NCI-H2196 (cell line): ENCODE measurements at regions not wholly inside any gene's neighbourhood (a gene's known extent, or its start where the extent isn't known, plus 50 kb on each side); places are given as distances from the start of the nearest gene placed in this dataset.

Experiments used
- DNase-seq: peaks from one replicate; lab custom pipeline; 2025; ENCODE audit not compliant: unreplicated experiment; lab: John Stamatoyannopoulos, UW

- no peak for DNase-seq
These were observed 253.7 kb upstream of the TGFBR2 start for GRCh38 chr3:30352410-30353318.

DNA sequence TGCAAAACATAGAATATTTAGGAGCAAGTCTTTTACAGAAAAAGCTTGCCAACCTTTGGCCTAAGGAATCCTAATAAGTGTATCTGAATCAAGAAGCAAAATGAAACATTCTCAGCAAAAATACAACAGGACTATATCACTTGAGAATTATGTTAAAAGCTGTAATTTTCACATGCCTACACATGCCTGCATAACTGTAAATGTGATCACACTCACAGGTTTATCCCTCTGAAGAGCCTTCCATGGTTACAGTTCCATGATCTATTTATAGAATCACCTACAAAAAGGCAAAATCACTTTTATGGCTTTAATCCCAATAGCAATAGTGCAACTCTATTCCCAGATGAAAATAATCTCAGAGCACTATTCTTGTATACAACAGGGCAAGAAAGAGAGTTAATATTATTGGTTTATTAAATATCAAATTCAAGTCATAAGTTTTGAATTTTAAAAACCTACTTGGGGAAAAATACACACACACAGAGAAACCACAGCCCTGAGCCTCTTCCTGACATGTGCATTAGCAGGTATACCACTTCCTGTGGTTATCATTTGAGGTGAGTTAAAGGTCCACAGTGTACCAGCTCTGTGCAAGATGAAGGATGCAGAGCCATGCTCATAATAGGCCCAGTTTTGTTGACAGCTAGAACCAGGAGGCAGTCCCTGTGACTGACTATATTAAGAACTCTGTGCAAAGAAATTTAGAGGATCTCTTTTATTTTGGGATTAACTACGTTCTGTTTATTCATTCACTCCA lies 252.5 kb upstream of the TGFBR2 start:
- no peak for DNase-seq

- DNase-seq: no peak
These were observed 251.9 kb upstream of the TGFBR2 start for GRCh38 chr3:30354513-30354912.

GRCh38 chr3:30354972-30355371 lies 251.4 kb upstream of the TGFBR2 start:
- DNase-seq: peak; percentile 25

GRCh38 chr3:30355622-30356021 lies 250.8 kb upstream of the TGFBR2 start:
- DNase-seq: no peak

GRCh38 chr3:30356866-30357753 lies 249.3 kb upstream of the TGFBR2 start:
- no peak for DNase-seq

GRCh38 chr3:30357897-30358296 lies 248.5 kb upstream of the TGFBR2 start:
- DNase-seq: no peak

GRCh38 chr3:30358871-30359270 lies 247.5 kb upstream of the TGFBR2 start:
- DNase-seq: no peak

GRCh38 chr3:30368978-30369377 lies 237.4 kb upstream of the TGFBR2 start:
- no peak for DNase-seq

GRCh38 chr3:30370681-30371271 lies 235.6 kb upstream of the TGFBR2 start:
- DNase-seq: no peak

GRCh38 chr3:30372837-30373236 lies 233.6 kb upstream of the TGFBR2 start:
- DNase-seq: no peak

- DNase-seq: no peak
These were observed 221.8 kb upstream of the TGFBR2 start for GRCh38 chr3:30384546-30385072.

- no peak for DNase-seq
These were observed 213.3 kb upstream of the TGFBR2 start for GRCh38 chr3:30393079-30393478.

DNA sequence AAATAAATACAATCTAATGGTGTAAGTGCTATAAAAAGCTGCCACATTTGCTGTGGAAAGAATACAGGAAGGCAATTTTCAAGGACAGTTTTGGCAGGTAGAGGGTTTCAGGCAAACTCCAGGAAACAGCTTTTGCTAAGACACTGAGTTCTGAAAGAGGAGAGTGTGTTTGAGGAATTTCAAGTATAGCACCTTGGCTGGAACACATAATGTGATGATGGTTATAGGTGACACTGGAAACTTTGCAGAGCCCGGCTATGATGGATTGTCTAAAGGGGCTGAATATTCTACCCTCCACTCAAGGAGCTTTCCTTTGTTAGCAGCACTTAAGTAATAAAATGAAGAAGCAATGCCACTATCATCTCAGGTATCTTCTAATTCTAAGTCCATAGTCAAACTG lies 209.4 kb upstream of the TGFBR2 start:
- DNase-seq: no peak

DNA sequence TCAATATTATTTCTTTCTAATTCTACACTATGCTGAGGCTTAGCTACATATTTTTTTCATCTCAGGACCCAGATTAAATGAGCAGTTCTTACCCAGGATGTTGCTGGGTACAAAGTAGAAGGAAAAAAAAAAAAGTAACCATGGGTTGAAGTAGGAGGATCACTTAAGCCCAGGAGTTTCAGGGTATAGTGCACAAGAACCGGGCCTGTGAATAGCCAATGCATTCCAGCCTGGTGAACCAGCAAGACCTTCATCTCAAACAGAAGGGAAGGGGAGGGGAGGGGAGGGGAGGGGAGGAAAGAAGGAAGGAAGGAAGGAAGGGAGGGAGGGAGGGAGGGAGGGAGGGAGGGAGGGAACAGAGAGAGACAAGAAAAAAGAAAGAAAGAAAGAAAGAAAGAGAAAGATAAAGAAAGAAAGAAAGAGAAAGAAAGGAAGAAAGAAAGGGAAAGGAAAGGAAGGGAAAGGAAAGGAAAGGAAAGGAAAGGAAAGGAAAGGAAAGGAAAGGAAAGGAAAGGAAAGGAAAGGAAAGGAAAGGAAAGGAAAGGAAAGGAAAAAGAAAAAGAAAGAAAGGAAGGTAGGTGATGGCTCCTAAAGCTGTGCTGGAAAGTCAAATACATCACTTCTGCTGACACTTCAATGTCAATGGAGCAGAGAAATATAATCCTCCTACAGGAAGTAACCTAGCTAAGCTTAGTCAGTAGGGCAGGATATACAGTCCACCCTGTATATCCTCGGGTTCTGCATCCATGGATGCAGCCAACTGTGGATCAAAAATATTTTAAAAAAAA lies 206.8 kb upstream of the TGFBR2 start:
- DNase-seq: no peak

- no peak for DNase-seq
These were observed 205.5 kb upstream of the TGFBR2 start for GRCh38 chr3:30400926-30401325.

- DNase-seq: no peak
These were observed 204.4 kb upstream of the TGFBR2 start for GRCh38 chr3:30401971-30402370.

GRCh38 chr3:30407651-30408050 lies 198.8 kb upstream of the TGFBR2 start:
- DNase-seq: no peak

DNA sequence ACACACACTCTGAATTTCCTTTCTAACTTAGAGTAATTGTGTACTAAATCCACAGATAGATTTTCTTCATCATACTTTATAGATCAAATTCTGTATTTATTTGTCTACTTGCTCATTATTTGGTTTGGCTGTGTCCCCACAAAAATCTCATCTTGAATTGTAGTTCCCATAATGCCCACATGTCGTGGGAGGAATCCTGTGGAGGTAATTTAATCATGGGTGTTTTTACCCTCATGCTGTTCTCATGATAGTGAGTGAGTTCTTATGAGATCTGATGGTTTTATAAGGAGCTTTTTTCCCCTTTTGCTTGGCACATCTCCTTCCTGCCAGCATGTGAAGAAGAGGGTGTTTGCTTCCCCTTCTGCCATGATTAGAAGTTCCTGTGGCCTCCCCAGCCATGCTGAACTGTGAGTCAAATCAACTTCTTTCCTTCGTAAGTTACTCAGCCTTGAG lies 198.3 kb upstream of the TGFBR2 start:
- no peak for DNase-seq

DNA sequence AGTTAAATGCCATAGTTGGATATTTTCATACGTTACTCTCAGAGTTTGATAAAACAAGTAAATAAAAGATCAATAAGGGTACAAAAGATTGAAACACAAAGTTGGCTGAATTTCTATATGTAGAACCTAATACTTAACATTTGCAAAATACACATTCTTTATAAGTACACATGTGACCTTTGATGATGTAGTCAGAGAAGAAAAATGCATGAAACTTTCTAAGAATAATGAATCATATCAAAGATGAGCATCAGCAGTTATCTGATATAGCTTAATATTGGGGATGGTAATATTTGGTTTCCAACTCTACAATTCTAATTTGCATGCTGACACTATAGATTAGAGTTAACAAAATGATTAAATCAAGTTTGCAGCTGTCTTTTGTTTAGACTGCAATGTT lies 188.0 kb upstream of the TGFBR2 start:
- no peak for DNase-seq
